Keratinocyte (primary cell): ENCODE measurements at regions not wholly inside any gene's neighbourhood (a gene's known extent, or its start where the extent isn't known, plus 50 kb on each side); places are given as distances from the start of the nearest gene placed in this dataset.

Experiments
- DNase-seq: peaks from one replicate; pipeline ENCODE4 v3.0.0-alpha.2; 2011; ENCODE audit warnings: low read depth, missing footprints, low spot score
- FAIRE-seq: peaks from 2 replicates; lab custom pipeline; 2011; peaks lifted over from hg19 to GRCh38; lab: Jason Lieb, UNC
- H2AFZ ChIP-seq: 2 replicates; pipeline ENCODE4 v1.6.0; 2012; ENCODE audit warnings: low read length, control low read depth, inconsistent platforms; ENCODE audit not compliant: control insufficient read depth
- H3K27ac ChIP-seq: 2 replicates; pipeline ENCODE4 v1.5.1; 2011; ENCODE audit warnings: low read length; ENCODE audit not compliant: control insufficient read depth, insufficient read depth
- H3K27me3 ChIP-seq: 3 replicates; pipeline ENCODE4 v1.6.0; 2011; ENCODE audit warnings: low read length; ENCODE audit not compliant: control insufficient read depth, insufficient read depth; ENCODE audit errors: extremely low read depth
- H3K36me3 ChIP-seq, 2 experiments: 2 replicates in 1 of 2; 3 replicates in 1 of 2; pipeline ENCODE4 v1.5.1; 2011; ENCODE audit warnings: low read length in 2 of 2, mild to moderate bottlenecking in 1 of 2; ENCODE audit not compliant: control insufficient read depth in 2 of 2, insufficient read depth in 2 of 2; ENCODE audit errors: extremely low read depth in 1 of 2
- H3K4me1 ChIP-seq: 3 replicates; pipeline ENCODE4 v1.5.1; 2011; ENCODE audit warnings: low read length; ENCODE audit not compliant: control insufficient read depth, insufficient read depth; ENCODE audit errors: extremely low read depth
- H3K4me2 ChIP-seq: 3 replicates; pipeline ENCODE4 v1.6.0; 2011; ENCODE audit warnings: low read depth, low read length; ENCODE audit not compliant: control insufficient read depth, insufficient read depth; ENCODE audit errors: extremely low read depth
- H3K4me3 ChIP-seq, 3 experiments: fragments of 200-600 bp in 1 of 3; sonication (generic) in 1 of 3; 2 replicates in 2 of 3; 3 replicates in 1 of 3; pipeline ENCODE4 v1.5.1; 2011 to 2016; ENCODE audit warnings: low read length in 3 of 3, mild to moderate bottlenecking in 3 of 3, control low read depth in 2 of 3, inconsistent platforms in 1 of 3, low read depth in 1 of 3, mixed read lengths in 1 of 3, mixed run types in 1 of 3, moderate library complexity in 1 of 3; ENCODE audit not compliant: control insufficient read depth in 2 of 3, insufficient read depth in 2 of 3; ENCODE audit errors: extremely low read depth in 1 of 3
- H3K79me2 ChIP-seq: 2 replicates; pipeline ENCODE4 v1.6.0; 2012; ENCODE audit warnings: low read length; ENCODE audit not compliant: control insufficient read depth, insufficient read depth
- H3K9ac ChIP-seq: 3 replicates; pipeline ENCODE4 v1.6.0; 2011; ENCODE audit warnings: low read length; ENCODE audit not compliant: control insufficient read depth, insufficient read depth; ENCODE audit errors: extremely low read depth
- H3K9me1 ChIP-seq: 3 replicates; pipeline ENCODE4 v1.6.0; 2011; ENCODE audit warnings: low read length; ENCODE audit not compliant: control insufficient read depth, insufficient read depth; ENCODE audit errors: extremely low read depth
- H3K9me3 ChIP-seq: 2 replicates; pipeline ENCODE4 v1.5.1; 2012; ENCODE audit warnings: low read depth, low read length; ENCODE audit not compliant: control insufficient read depth
- H4K20me1 ChIP-seq: 3 replicates; pipeline ENCODE4 v1.6.0; 2011; ENCODE audit warnings: low read length; ENCODE audit not compliant: control insufficient read depth, insufficient read depth; ENCODE audit errors: extremely low read depth
- CTCF ChIP-seq, 3 experiments: IDR thresholded peaks in 1 of 3; conservative IDR thresholded peaks in 1 of 3; optimal IDR thresholded peaks in 1 of 3; 2 replicates in 2 of 3; 3 replicates in 1 of 3; pipeline versions ENCODE3 to v1.5.1; 2011; ENCODE audit warnings: low read length in 3 of 3, mild to moderate bottlenecking in 3 of 3, moderate library complexity in 2 of 3, control low read depth in 1 of 3, inconsistent platforms in 1 of 3; ENCODE audit not compliant: insufficient read depth in 2 of 3; ENCODE audit errors: extremely low read depth in 1 of 3
- EZH2 ChIP-seq: IDR thresholded peaks from one replicate; pipeline ENCODE4 v1.6.1; 2012; ENCODE audit warnings: inconsistent platforms, mild to moderate bottlenecking, low read length, moderate library complexity
- dilution Hi-C: fragments of 300-500 bp; cut with MboI; formaldehyde crosslinking; loops from one replicate; pipeline ENCODE4 v1.7.0; 2020; ENCODE audit warnings: low sequenced_read_pairs; ENCODE audit not compliant: extremely low pct_ligation_motif_present

- no peak overlapping the region for H3K4me2 ChIP-seq
- H4K20me1 ChIP-seq = no peaks in the 10 kb centered on the region
- H3K9ac ChIP-seq = no peak overlapping the region
- H2AFZ ChIP-seq = no peak overlapping the region
- H3K36me3 ChIP-seq = no peaks in the 10 kb centered on the region
- dilution Hi-C loops = no loop called here
- no peaks in the 10 kb centered on the region for H3K9me3 ChIP-seq
- H3K4me1 ChIP-seq = no peaks in the 10 kb centered on the region
- H3K9me1 ChIP-seq = no peaks in the 10 kb centered on the region
- TF ChIP-seq EZH2 (no peak), CTCF (optimal IDR thresholded peaks at IDR 0.05 in 1 of 3, IDR thresholded peaks at IDR 0.05 in 1 of 3, conservative IDR thresholded peaks at IDR 0.05 in 1 of 3; ENCODE audit: extremely low read depth in 1 of 3, insufficient read depth in 2 of 3, low read length in 3 of 3) (no peak)
- no peak overlapping the region for H3K4me3 ChIP-seq
- no peak for DNase-seq
- H3K79me2 ChIP-seq = no peaks in the 10 kb centered on the region
- FAIRE-seq = no peak
- H3K27ac ChIP-seq = no peak overlapping the region
- no peaks in the 10 kb centered on the region for H3K27me3 ChIP-seq
Observed at GRCh38 chr16:72332926-72333325, 161.0 kb upstream of the PMFBP1 start.

GRCh38 chr16:72324578-72324977 lies 152.6 kb upstream of the PMFBP1 start:
- H3K4me2 ChIP-seq = no peak overlapping the region
- no peak for FAIRE-seq
- H4K20me1 ChIP-seq = no peaks in the 10 kb centered on the region
- no peak for DNase-seq
- no peaks in the 10 kb centered on the region for H3K9me3 ChIP-seq
- no peaks in the 10 kb centered on the region for H3K9me1 ChIP-seq
- no peak overlapping the region for H3K9ac ChIP-seq
- no peaks in the 10 kb centered on the region for H3K36me3 ChIP-seq
- no peak overlapping the region for H3K4me3 ChIP-seq
- no peak overlapping the region for H2AFZ ChIP-seq
- no peak overlapping the region for H3K27ac ChIP-seq
- H3K4me1 ChIP-seq = no peaks in the 10 kb centered on the region
- no peaks in the 10 kb centered on the region for H3K27me3 ChIP-seq
- TF ChIP-seq EZH2 (no peak), CTCF (optimal IDR thresholded peaks at IDR 0.05 in 1 of 3, IDR thresholded peaks at IDR 0.05 in 1 of 3, conservative IDR thresholded peaks at IDR 0.05 in 1 of 3; ENCODE audit: extremely low read depth in 1 of 3, insufficient read depth in 2 of 3, low read length in 3 of 3) (no peak)
- dilution Hi-C loops = no loop called here
- H3K79me2 ChIP-seq = no peaks in the 10 kb centered on the region
